Neutrophil (primary cell): ENCODE measurements at regions not wholly inside any gene's neighbourhood (a gene's known extent, or its start where the extent isn't known, plus 50 kb on each side); places are given as distances from the start of the nearest gene placed in this dataset.

Source experiments
- H3K27ac ChIP-seq: fragments of 200-600 bp; sonication (generic); 2 replicates; pipeline ENCODE4 v1.5.1; 2016; ENCODE audit warnings: mild to moderate bottlenecking, moderate library complexity
- H3K27me3 ChIP-seq: fragments of 200-600 bp; sonication (generic); 2 replicates; pipeline ENCODE4 v1.6.0; 2016; ENCODE audit warnings: mild to moderate bottlenecking
- H3K36me3 ChIP-seq: fragments of 200-600 bp; sonication (generic); 2 replicates; pipeline ENCODE4 v1.5.1; 2017
- H3K4me1 ChIP-seq, 2 experiments: fragments of 200-600 bp in 1 of 2; sonication (generic) in 1 of 2; 1 replicate in 1 of 2; 2 replicates in 1 of 2; pipeline versions ENCODE4 v1.5.1 to v1.6.1; 2013 to 2016; ENCODE audit warnings: low read depth in 1 of 2, low read length in 1 of 2, mild to moderate bottlenecking in 1 of 2, moderate library complexity in 1 of 2; ENCODE audit not compliant: control insufficient read depth in 1 of 2, insufficient read depth in 1 of 2
- H3K4me3 ChIP-seq, 2 experiments: fragments of 200-600 bp in 1 of 2; sonication (generic) in 1 of 2; 1 replicate in 1 of 2; 2 replicates in 1 of 2; pipeline ENCODE4 v1.5.1; 2013 to 2016; ENCODE audit warnings: low read depth in 1 of 2, low read length in 1 of 2, mild to moderate bottlenecking in 1 of 2, moderate library complexity in 1 of 2
- H3K9me3 ChIP-seq: fragments of 200-600 bp; sonication (generic); 2 replicates; pipeline ENCODE4 v1.5.1; 2016
- CTCF ChIP-seq: fragments of 200-600 bp; sonication (generic); IDR thresholded peaks from 2 replicates; pipeline ENCODE4 v1.5.1; 2016; ENCODE audit warnings: antibody characterized with exemption

- H3K4me3 ChIP-seq = no peak overlapping the region
- no peaks in the 10 kb centered on the region for H3K36me3 ChIP-seq
- no peaks in the 10 kb centered on the region for H3K9me3 ChIP-seq
- TF ChIP-seq CTCF = no peak
- no peaks in the 10 kb centered on the region for H3K27me3 ChIP-seq
- H3K27ac ChIP-seq = no peak overlapping the region
- no peaks in the 10 kb centered on the region for H3K4me1 ChIP-seq
Observed at GRCh38 chr2:12795851-12796250, 79.1 kb downstream of the TRIB2 start.

GRCh38 chr2:12796657-12797056 is 79.9 kb downstream of the TRIB2 start:
- no peak overlapping the region for H3K4me3 ChIP-seq
- TF ChIP-seq CTCF = no peak
- no peaks in the 10 kb centered on the region for H3K9me3 ChIP-seq
- H3K27ac ChIP-seq = no peak overlapping the region
- no peaks in the 10 kb centered on the region for H3K4me1 ChIP-seq
- H3K36me3 ChIP-seq = no peaks in the 10 kb centered on the region
- H3K27me3 ChIP-seq = no peaks in the 10 kb centered on the region

- no peak overlapping the region for H3K4me3 ChIP-seq
- no peak overlapping the region for H3K27ac ChIP-seq
- no peak for TF ChIP-seq CTCF
- H3K4me1 ChIP-seq = no peaks in the 10 kb centered on the region
- no peaks in the 10 kb centered on the region for H3K27me3 ChIP-seq
- no peaks in the 10 kb centered on the region for H3K9me3 ChIP-seq
- no peaks in the 10 kb centered on the region for H3K36me3 ChIP-seq
Observed at GRCh38 chr2:12797815-12798214, 81.1 kb downstream of the TRIB2 start.

- no peaks in the 10 kb centered on the region for H3K9me3 ChIP-seq
- no peak for TF ChIP-seq CTCF
- H3K4me3 ChIP-seq = no peak overlapping the region
- peaks cover 5% of the 10 kb centered on the region for H3K27me3 ChIP-seq
- H3K36me3 ChIP-seq = no peaks in the 10 kb centered on the region
- no peak overlapping the region for H3K27ac ChIP-seq
- no peaks in the 10 kb centered on the region for H3K4me1 ChIP-seq
Observed at GRCh38 chr2:12803607-12804006, 86.9 kb downstream of the TRIB2 start.

- Histone ChIP-seq H3K9me3 (no peaks in the 10 kb centered on the region), H3K27me3 (peaks cover 5% of the 10 kb centered on the region), H3K4me3 (no peak overlapping the region), H3K36me3 (no peaks in the 10 kb centered on the region), H3K27ac (no peak overlapping the region), H3K4me1 (no peaks in the 10 kb centered on the region)
- no peak for TF ChIP-seq CTCF
Observed at GRCh38 chr2:12804091-12804856, 87.5 kb downstream of the TRIB2 start.
